GM21526 (cell line): ENCODE measurements at regions not wholly inside any gene's neighbourhood (a gene's known extent, or its start where the extent isn't known, plus 50 kb on each side); places are given as distances from the start of the nearest gene placed in this dataset.
"Not testable (repeated sequence)": the region's sequence is repeated elsewhere in the genome, so short reads cannot be mapped to it uniquely, and the experiment has no call there.

Experiments used
- ATAC-seq: cut with Tn5 transposase; IDR thresholded peaks from one replicate; pipeline ENCODE4 v1.9.1; 2021; ENCODE audit warnings: moderate library complexity; ENCODE audit not compliant: unreplicated experiment, low FRiP score

DNA sequence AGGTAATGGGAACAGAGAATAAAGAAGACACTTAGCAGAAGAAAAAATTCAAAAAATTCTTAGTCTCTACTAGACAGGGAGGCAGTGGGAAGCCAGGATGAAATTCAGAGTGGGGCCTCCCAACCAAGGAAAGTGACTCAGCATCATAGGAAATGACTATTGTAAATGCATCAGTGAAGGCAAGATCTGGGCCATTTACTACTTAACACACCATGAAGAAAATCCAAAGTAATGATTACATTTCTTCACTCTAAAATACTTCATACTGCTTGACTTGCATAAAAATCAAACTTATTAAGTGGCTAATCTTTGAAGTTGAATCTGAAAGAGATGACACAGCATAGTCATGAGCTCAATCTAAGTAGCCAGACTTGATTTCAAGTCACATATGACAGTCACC lies 405.8 kb upstream of the SLC39A10 start:
- ATAC-seq, result no peak

GRCh38 chr2:195238826-195239225 lies 418.2 kb upstream of the SLC39A10 start:
- ATAC-seq, result no peak

DNA sequence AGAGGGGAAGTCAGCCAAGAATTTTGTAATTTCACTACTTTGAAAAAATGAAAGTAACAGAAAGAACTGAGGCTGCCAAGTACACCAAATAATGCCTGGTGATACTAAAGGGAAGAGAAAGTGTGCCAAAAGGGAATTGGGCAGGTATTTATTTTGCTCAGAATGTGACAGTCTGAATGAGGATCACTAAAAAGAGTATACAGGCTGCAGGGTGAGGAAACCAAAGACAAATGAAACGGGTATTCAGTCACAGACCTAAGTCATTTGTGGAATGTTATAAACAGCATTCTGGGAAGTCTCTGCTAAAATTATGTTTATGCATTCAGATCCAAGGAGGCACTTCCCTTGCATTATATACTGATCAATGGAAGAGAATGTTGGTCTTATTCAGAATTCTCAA lies 418.6 kb upstream of the SLC39A10 start:
- ATAC-seq, result no peak

DNA sequence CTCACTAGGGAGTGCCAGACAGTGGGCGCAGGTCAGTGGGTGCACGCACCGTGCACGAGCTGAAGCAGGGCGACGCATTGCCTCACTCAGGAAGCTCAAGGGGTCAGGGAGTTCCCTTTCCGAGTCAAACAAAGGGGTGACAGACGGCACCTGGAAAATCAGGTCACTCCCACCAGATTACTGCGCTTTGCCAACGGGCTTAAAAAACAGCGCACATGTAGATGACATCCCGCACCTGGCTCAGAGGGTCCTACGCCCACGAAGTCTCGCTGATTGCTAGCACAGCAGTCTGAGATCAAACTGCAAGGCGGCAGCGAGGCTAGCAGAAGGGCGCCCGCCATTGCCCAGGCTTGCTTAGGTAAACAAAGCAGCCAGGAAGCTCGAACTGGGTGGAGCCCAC lies 428.5 kb upstream of the SLC39A10 start:
- not testable (repeated sequence) for ATAC-seq

DNA sequence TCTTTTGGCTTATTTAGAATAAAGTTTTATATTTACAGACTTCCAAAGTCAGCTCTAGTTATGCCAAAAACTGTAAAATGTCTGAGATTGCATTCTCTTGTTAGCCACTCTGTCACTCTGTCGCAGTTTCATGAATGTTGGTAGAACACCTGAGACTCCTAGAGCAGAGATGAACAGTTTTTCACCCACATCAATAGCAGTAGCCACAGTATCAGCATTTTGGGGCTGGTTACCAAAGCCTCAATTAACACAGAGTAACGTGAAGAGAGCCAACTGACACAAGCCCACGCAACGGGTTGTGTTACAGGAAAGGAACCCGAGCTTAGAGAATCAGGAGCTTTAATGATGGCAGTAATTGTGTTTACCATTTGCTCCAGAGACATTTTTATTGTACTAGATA lies 443.0 kb upstream of the SLC39A10 start:
- no peak for ATAC-seq

- ATAC-seq, result no peak
Observed at GRCh38 chr2:195212586-195212985, 444.4 kb upstream of the SLC39A10 start.

- ATAC-seq, result no peak
Observed at GRCh38 chr2:195202163-195202845, 454.7 kb upstream of the SLC39A10 start.

DNA sequence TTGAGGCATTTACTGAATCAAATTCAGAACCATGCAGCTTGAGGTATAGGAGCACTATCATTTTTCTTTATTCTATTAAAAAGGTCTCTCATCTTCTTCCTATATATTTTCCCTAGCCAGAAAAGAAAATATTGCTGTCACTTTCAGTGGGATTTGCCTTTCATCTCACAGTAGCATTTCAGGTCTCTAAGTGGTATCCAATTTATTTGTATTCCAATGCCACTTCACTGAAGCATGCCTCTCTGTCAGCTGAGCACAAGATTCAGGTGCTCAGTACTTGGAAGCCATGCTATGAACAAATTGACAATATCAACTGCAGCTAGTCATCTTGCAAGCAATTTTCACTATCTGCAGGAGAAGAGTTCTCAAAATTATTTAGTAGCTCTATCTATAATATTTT lies 457.2 kb upstream of the SLC39A10 start:
- ATAC-seq, result no peak

GRCh38 chr2:195181059-195181705 lies 475.8 kb upstream of the SLC39A10 start:
- no peak for ATAC-seq

GRCh38 chr2:195168369-195168768 lies 488.7 kb upstream of the SLC39A10 start:
- ATAC-seq, result no peak

- ATAC-seq, result no peak
Observed at GRCh38 chr2:195164930-195165329, 492.1 kb upstream of the SLC39A10 start.

DNA sequence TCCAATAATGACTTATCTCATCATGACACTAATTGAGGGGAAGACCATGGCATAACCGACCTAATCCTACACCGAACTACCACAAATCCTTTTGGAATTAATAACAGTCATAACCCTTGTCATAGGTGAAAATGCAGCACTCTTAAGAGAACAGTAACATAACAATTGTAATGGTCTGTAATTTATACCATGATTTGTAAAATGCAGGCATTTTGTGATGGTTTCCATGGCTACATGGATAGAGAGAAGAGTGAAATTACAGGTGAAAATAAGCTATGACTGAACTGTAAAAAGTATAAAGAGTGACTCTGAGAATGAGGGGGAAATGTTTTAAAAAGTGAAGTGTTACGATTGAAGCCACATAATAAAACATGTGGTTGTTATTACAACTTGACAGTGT lies 494.1 kb upstream of the SLC39A10 start:
- no peak for ATAC-seq

GRCh38 chr2:195162194-195162593 lies 494.8 kb upstream of the SLC39A10 start:
- no peak for ATAC-seq

DNA sequence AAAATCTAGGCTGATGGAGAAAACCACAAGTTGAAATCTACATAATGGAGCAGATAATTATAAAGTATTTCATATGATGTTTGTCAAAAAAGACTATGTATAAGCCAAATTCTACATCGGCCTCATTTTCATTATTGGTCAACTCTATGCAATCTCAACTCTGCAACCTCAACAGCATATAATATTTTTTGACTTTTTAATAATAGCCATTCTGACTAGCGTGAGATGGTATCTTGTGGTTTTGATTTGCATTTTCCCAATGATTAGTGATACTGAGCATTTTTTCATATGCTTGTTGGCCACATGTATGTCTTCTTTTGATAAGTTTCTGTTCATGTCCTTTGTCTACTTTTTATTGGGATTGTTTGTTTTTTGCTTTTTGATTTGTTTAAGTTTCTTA lies 496.1 kb upstream of the SLC39A10 start:
- no peak for ATAC-seq

DNA sequence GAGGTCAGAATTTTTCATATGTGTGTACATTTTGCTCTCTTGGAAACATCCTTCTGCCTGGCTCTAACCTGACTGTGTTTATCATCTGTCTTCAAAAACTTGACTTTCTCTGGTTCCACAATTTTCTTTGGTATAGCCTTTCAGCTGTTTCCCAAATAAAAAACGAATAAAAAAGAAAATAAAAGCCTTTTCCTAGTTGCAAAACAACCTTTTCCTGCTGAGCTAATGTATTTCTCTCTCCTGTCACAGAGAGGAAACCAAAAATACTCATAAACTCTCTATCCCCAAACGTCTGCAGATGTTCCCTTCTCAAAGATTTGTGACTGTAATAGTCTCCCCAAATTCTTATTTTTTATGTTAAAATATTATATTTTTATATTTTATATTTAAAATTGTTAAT lies 505.3 kb upstream of the SLC39A10 start:
- ATAC-seq, result no peak

DNA sequence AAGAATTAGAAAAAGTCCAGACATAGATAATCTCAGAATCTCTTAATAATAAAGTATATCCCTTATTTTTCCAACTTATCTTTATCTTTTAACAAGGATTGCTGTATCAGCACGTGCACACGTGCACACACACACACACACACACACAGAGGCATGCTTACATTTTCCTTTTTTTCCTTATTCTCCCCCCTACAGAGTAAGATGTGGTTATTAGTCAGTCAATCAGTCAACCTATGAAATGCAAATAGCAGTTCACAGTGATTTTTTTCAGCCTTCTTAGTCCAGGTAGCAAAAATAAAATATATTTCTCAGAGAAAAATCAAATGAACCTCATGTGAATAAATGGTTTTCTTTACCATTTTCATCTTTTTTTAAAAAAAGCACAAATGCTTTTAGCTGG lies 506.2 kb upstream of the SLC39A10 start:
- ATAC-seq, result no peak

- ATAC-seq, result no peak
Observed at GRCh38 chr2:195148004-195148403, 509.0 kb upstream of the SLC39A10 start.

DNA sequence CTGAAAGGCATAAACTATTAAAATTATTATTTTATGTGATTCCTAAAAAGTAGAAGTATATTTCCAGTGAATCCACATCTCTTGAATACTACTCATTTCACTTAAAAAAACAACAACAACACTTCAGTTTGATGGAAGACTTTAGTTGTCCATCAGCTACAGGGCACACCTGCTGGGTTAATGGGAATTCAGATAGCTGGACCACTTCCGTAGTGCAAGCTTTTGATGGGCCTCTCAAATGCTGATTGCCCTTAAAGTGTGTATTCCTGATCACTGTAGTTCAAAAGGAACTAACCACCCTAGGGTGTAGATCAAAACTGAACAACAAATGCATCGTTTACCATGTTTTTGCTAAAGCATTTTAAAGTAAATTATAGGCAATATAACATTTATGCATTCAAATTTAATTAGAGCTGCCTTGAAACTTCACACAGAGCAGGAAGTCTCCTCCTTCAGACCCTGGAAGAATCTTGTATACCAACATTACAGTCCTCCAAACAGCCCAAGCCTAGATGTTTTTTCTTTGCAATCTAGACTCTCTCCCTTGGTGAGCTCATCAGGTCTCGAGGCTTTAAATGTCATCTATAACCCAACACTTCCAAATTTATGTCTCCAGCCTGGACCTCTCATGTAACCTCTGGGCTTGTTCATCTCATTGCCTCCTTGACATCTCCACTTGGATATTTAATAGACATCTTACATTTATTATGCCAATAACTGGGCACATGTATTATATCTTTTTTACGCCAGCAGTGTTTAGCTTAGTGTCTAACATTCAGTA lies 510.1 kb upstream of the SLC39A10 start:
- no peak for ATAC-seq

- ATAC-seq, result no peak
Observed at GRCh38 chr2:195138435-195138834, 518.6 kb upstream of the SLC39A10 start.

DNA sequence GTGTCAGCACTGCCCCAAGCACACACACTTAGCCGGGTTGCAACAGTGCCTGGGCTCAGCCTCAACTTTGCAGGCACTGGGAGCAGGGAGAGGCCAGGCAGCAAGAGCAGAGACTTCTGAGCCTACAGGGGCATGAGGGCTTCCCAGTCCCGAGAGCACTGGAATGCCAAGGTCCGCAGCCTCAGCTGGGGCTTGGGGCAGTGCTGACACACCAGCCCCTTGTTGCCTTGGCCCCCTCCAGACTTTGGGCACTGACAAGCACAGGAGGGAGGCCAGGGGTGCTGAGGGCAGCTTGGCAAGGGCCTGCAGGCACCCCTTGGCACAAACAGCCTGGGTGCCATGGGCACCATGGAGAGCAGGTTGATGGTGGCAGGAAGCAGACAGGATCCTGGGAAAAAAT lies 531.1 kb upstream of the SLC39A10 start:
- not testable (repeated sequence) for ATAC-seq

GRCh38 chr2:195124391-195125079 lies 532.5 kb upstream of the SLC39A10 start:
- ATAC-seq, result no peak
